Suprapubic skin (tissue), 2 donors: ENCODE measurements at regions not wholly inside any gene's neighbourhood (a gene's known extent, or its start where the extent isn't known, plus 50 kb on each side); places are given as distances from the start of the nearest gene placed in this dataset.
"Not testable (repeated sequence)": the region's sequence is repeated elsewhere in the genome, so short reads cannot be mapped to it uniquely, and the experiment has no call there.

Experiments
- EP300 ChIP-seq: sonication (generic); formaldehyde crosslinking; IDR thresholded peaks from one replicate; pipeline ENCODE4 v1.6.1; 2017; ENCODE audit warnings: antibody characterized with exemption
- POLR2A ChIP-seq, 2 donors: fragments of 450-650 bp; IDR thresholded peaks; one replicate each; pipeline ENCODE4 v1.6.1; 2017; ENCODE audit warnings: antibody characterized with exemption in 2 of 2, mild to moderate bottlenecking in 2 of 2, moderate library complexity in 2 of 2

- not testable (repeated sequence) for TF ChIP-seq POLR2A (IDR thresholded peaks at IDR 0.05); EP300
Measured at GRCh38 chr2:87217005-87217404, 195.4 kb upstream of the PLGLB1 start.
